Stomach smooth muscle (tissue), 2 donors: ENCODE measurements at regions not wholly inside any gene's neighbourhood (a gene's known extent, or its start where the extent isn't known, plus 50 kb on each side); places are given as distances from the start of the nearest gene placed in this dataset.

Source experiments
- H3K27ac ChIP-seq: one replicate; pipeline ENCODE4 v1.7.0; 2013; ENCODE audit warnings: mild to moderate bottlenecking, low read length, inconsistent platforms
- H3K27me3 ChIP-seq, 2 donors: one replicate each; pipeline ENCODE4 v1.7.0; 2013; ENCODE audit warnings: low read length in 2 of 2; ENCODE audit not compliant: insufficient read depth in 2 of 2, control insufficient read depth in 1 of 2
- H3K36me3 ChIP-seq, 2 donors: one replicate each; pipeline ENCODE4 v1.7.0; 2013; ENCODE audit warnings: low read length in 2 of 2; ENCODE audit not compliant: control insufficient read depth in 2 of 2, insufficient read depth in 2 of 2
- H3K4me1 ChIP-seq: one replicate; pipeline ENCODE4 v1.7.0; 2013; ENCODE audit warnings: low read length; ENCODE audit not compliant: control insufficient read depth, insufficient read depth
- H3K4me3 ChIP-seq, 2 donors: one replicate each; pipeline ENCODE4 v1.7.0; 2013; ENCODE audit warnings: low read length in 2 of 2
- H3K9ac ChIP-seq, 2 donors: one replicate each; pipeline ENCODE4 v1.7.0; 2013; ENCODE audit warnings: low read length in 2 of 2, mild to moderate bottlenecking in 1 of 2
- H3K9me3 ChIP-seq, 2 donors: one replicate each; pipeline ENCODE4 v1.7.0; 2013; ENCODE audit warnings: low read length in 2 of 2; ENCODE audit not compliant: control insufficient read depth in 2 of 2
- donor health status: healthy.
- donor health status: Pancreatic carcinoma.

DNA sequence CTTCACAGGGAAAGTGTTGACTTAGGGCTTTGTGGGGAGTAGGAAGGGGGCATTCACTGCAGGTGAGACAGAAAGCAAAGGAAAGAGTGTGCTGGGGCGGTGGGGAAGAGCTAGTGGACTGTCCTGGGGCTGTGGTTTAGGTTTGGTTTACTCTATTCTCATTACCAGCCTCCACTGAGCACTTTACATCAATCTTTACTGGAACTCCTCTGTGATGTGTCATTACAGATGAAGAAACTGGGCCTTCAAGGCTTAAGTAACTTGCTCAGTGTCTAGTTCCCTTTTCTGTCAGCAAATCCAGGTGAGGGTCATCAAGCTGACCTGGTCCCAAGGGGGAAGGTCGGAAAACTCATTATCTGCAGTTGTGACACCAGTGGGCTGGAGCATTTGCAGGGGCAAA lies 120.2 kb upstream of the PFN2 start:
- Histone ChIP-seq H3K9ac (no peak overlapping the region), H3K27me3 (no peaks in the 10 kb centered on the region), H3K9me3 (no peaks in the 10 kb centered on the region), H3K27ac (no peak overlapping the region), H3K36me3 (no peaks in the 10 kb centered on the region), H3K4me1 (no peaks in the 10 kb centered on the region), H3K4me3 (no peak overlapping the region)

DNA sequence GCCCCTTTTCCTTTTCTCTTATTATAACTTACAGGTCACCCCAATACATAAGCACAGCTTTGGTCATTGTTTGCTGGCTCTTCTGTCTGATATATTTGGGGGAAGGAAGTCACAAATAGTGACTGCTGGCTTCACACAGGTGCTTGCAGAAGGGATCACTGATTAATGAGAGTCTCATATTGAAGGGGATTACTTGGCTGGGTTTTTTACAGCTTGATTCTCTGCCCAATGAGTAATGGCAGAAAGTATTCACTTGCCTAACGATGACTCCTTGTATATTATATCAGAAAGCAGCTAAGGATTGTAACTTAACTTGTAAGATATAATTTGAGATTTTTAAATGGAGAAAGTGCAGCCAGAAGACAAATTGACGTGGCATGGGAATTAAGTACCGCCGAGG lies 119.3 kb upstream of the PFN2 start:
- Histone ChIP-seq H3K27me3 (no peaks in the 10 kb centered on the region), H3K9me3 (no peaks in the 10 kb centered on the region), H3K4me1 (no peaks in the 10 kb centered on the region), H3K4me3 (no peak overlapping the region), H3K9ac (no peak overlapping the region), H3K27ac (no peak overlapping the region), H3K36me3 (no peaks in the 10 kb centered on the region)

- Histone ChIP-seq H3K9me3 (no peaks in the 10 kb centered on the region), H3K36me3 (no peaks in the 10 kb centered on the region), H3K4me1 (peaks cover 13% of the 10 kb centered on the region), H3K4me3 (no peak overlapping the region), H3K27me3 (no peaks in the 10 kb centered on the region), H3K9ac (no peak overlapping the region), H3K27ac (no peak overlapping the region)
These were observed 113.4 kb upstream of the PFN2 start for GRCh38 chr3:150084128-150084527.

DNA sequence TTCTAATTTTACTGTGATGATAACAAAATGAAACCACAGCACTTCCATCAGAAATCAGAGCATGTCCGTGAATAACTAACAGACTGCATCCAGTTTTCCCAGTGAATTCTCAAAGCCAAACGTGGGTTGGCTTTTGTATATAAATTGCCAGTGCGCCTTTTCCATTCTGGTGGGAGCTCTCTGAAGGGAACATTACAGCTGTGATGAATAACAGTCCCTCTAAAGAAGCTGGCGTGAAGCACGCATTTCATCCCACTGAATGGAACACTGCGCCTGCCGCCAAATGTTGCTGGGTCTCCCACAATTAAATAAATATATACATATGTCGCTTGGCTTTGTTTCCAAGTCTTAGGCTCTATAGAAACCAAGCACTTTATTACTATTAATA lies 113.0 kb upstream of the PFN2 start:
- Histone ChIP-seq H3K27me3 (no peaks in the 10 kb centered on the region), H3K9ac (peak overlapping the region; percentile 11 to 37), H3K36me3 (no peaks in the 10 kb centered on the region), H3K4me3 (peak overlapping the region; percentile 54 to 56), H3K27ac (peak overlapping the region; percentile 73), H3K9me3 (no peaks in the 10 kb centered on the region), H3K4me1 (peaks cover 18% of the 10 kb centered on the region)

DNA sequence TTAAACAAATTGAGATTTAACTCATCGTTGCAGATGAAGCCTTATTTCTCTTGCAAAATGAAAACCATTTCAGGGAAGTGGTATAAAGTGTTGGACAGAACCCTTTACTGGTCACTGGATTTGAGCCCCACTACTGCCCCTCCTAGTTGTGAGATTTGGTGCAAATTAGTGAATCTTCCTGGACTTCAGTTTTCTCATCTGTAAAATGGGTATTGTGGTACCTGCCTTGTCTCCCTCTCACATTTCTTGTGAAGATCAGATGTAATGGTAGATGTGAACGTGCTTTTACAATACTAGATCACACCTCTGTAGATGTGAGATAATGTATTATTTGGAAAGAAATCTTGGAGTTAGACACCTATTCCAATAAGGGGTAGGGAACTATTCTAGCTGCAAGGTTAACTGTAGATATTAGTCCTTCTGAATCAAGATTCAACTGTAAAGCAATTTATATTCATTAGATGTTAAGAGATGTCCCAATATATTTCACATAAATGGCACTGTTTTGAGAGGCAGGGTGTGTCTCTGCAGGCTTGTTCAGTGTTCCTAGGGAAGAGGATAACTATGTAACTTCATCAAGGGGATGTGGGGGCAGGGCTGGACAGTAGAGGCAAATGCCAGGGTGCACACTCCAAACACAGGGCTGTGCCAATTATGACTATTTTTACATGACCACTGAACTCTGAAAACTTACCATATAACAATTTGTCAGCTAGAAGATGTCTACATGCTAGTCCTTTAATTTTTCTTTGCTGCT lies 112.4 kb upstream of the PFN2 start:
- H3K4me1 ChIP-seq: peaks cover 20% of the 10 kb centered on the region
- H3K9ac ChIP-seq: peak overlapping the region; percentile 11 to 37
- H3K9me3 ChIP-seq: no peaks in the 10 kb centered on the region
- peak overlapping the region; percentile 73 for H3K27ac ChIP-seq
- peak overlapping the region; percentile 54 to 56 for H3K4me3 ChIP-seq
- H3K27me3 ChIP-seq: no peaks in the 10 kb centered on the region
- no peaks in the 10 kb centered on the region for H3K36me3 ChIP-seq

DNA sequence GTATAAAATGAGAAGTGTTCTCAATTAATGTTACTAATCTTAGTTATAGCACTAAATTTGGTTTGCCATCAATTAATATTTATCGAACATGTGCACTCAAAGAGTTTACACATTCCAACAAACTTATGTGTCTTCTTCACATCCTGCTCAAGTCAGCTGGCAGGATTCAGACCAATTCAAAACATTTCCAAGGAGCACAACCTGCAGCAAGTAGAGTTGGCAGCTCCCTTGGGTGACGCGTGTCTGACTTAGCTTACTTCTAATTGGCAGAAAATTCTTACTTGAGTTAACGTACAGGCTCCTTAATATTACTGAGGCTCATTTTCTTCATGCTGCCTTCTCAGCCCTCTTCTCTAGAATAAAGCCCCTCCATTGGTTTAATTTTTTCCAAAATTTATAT lies 110.4 kb upstream of the PFN2 start:
- Histone ChIP-seq H3K36me3 (no peaks in the 10 kb centered on the region), H3K9ac (no peak overlapping the region), H3K27ac (no peak overlapping the region), H3K4me1 (peaks cover 20% of the 10 kb centered on the region), H3K27me3 (no peaks in the 10 kb centered on the region), H3K4me3 (no peak overlapping the region), H3K9me3 (peaks cover 5% of the 10 kb centered on the region in 2 donors)

- H3K27ac ChIP-seq: peak overlapping the region; percentile 86
- no peaks in the 10 kb centered on the region for H3K27me3 ChIP-seq
- peak overlapping the region in 1 of 2 donors; percentile 9 for H3K4me3 ChIP-seq
- peak overlapping the region in 1 of 2 donors; percentile 55 for H3K9ac ChIP-seq
- H3K9me3 ChIP-seq: peaks cover 6 to 7% of the 10 kb centered on the region in 2 donors
- H3K4me1 ChIP-seq: peaks cover 20% of the 10 kb centered on the region
- no peaks in the 10 kb centered on the region for H3K36me3 ChIP-seq
These were observed 109.5 kb upstream of the PFN2 start for GRCh38 chr3:150080058-150080730.

DNA sequence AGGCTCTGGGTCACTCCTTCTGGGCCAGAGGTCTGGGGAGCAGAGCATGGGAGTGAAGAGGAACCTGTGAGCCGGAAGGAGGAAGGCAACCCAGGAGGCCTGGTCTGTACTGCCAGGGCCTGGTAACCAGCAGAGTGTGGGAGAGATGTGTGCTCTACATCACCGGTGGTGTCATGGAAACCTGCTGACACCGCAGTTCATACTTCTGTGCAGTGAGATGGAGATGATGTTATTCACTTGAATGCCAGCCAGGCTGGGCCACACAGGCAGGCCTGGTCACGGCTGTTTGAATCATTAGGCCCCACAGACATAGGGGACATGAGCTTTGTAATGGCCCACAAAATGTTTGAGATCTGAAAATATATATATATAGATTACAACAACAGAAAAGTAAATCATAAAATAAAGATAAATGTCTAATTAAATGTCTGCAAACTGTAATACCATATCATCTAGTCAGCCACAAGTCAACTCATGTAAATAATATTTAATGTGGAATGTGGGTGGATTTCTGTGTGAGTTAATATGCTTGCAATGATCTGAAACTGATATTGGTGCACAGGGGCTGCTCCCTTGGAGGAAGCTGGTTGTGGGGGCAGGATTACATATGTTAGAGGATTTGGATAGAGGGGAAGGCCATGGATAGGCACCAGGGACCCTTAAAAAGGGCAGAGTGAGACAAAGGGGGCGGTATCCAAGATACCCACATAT lies 108.5 kb upstream of the PFN2 start:
- Histone ChIP-seq H3K4me1 (peaks cover 20% of the 10 kb centered on the region), H3K4me3 (peak overlapping the region in 1 of 2 donors; percentile 8), H3K9me3 (peaks cover 6 to 7% of the 10 kb centered on the region in 2 donors), H3K9ac (peak overlapping the region in 1 of 2 donors; percentile 55), H3K27ac (peak overlapping the region; percentile 86), H3K36me3 (no peaks in the 10 kb centered on the region), H3K27me3 (no peaks in the 10 kb centered on the region)

DNA sequence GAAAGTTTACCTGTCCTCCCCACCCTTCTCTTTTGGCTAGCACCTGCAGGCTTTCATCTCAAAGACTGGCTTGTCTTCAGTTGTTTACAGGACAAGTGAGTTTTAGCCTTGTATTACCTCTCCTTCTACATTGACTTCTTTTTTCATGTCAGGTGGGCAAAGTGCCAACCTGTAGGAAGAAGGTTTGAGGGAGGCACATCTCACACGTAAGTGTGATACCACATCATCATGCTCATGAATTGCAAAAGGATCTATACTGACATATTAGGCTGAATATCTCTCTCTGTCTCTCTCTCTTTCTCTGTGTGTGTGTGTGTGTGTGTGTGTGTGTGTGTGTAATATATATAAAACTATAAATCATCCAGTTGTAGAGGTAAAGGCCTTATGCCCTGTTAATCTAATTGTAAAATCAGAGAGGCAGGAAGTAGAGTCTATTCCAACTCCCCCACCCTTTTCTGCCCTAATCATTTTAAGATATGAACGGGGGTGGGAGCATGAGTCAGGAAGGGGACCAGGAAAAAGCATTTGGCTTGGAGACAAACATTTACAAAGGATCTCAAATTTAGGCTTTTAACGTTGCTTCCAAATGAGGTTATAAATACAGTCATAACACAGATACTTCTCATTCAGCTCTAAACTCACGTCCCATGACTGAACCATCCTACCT lies 107.0 kb upstream of the PFN2 start:
- Histone ChIP-seq H3K4me3 (no peak overlapping the region), H3K9me3 (peaks cover 6 to 7% of the 10 kb centered on the region in 2 donors), H3K27ac (no peak overlapping the region), H3K27me3 (no peaks in the 10 kb centered on the region), H3K9ac (no peak overlapping the region), H3K36me3 (no peaks in the 10 kb centered on the region), H3K4me1 (peaks cover 17% of the 10 kb centered on the region)

GRCh38 chr3:150077107-150077506 lies 106.4 kb upstream of the PFN2 start:
- no peak overlapping the region for H3K27ac ChIP-seq

More at GRCh38 chr3:150077107-150077506, 106.4 kb upstream of the PFN2 start:
- H3K36me3 ChIP-seq: no peaks in the 10 kb centered on the region
- H3K9me3 ChIP-seq: peaks cover 6 to 7% of the 10 kb centered on the region in 2 donors
- no peak overlapping the region for H3K9ac ChIP-seq
- H3K4me1 ChIP-seq: peaks cover 19% of the 10 kb centered on the region
- no peak overlapping the region for H3K4me3 ChIP-seq
- H3K27me3 ChIP-seq: no peaks in the 10 kb centered on the region
